WTC11 (cell line): ENCODE measurements at regions not wholly inside any gene's neighbourhood (a gene's known extent, or its start where the extent isn't known, plus 50 kb on each side); places are given as distances from the start of the nearest gene placed in this dataset.

Source experiments
- ATAC-seq: fragments of 200-7000 bp; cut with Tn5 transposase; 2 replicates; pipeline ENCODE4 v1.10.0; 2021; ENCODE audit warnings: mild to moderate bottlenecking, moderate library complexity
- CTCF ChIA-PET: fragments of 300-600 bp; sonication (Branson Sonifier 250); formaldehyde crosslinking; loops from one replicate; lab custom pipeline; 2021; ENCODE audit warnings: antibody characterized with exemption; lab: Charles Lee
- POLR2A ChIA-PET: fragments of 350-600 bp; sonication (Branson Sonifier 250); formaldehyde crosslinking; loops from one replicate; lab custom pipeline; 2021; ENCODE audit warnings: antibody characterized with exemption; lab: Charles Lee
- DNase-seq: peaks from one replicate; pipeline ENCODE4 v3.0.0; 2021; ENCODE audit warnings: low spot score
- H3K27ac Mint-ChIP-seq: 2 replicates; pipeline ENCODE4 v1.8.0; 2021; ENCODE audit warnings: mixed read lengths
- H3K27me3 Mint-ChIP-seq: 2 replicates; pipeline ENCODE4 v1.8.0; 2021; ENCODE audit warnings: low read depth, mild to moderate bottlenecking, moderate library complexity, mixed read lengths
- H3K36me3 Mint-ChIP-seq: 2 replicates; pipeline ENCODE4 v1.8.0; 2021; ENCODE audit warnings: mixed read lengths
- H3K4me1 Mint-ChIP-seq: 2 replicates; pipeline ENCODE4 v1.8.0; 2022; ENCODE audit warnings: mixed read lengths
- H3K4me3 Mint-ChIP-seq: 2 replicates; pipeline ENCODE4 v1.8.0; 2021; ENCODE audit warnings: mild to moderate bottlenecking, moderate library complexity, mixed read lengths
- H3K9me3 Mint-ChIP-seq: 2 replicates; pipeline ENCODE4 v1.8.0; 2021; ENCODE audit warnings: mixed read lengths
- CREM ChIP-seq: sonication (generic); formaldehyde crosslinking; IDR thresholded peaks from 2 replicates; pipeline ENCODE4 v1.8.1; 2022; ENCODE audit warnings: mild to moderate bottlenecking, missing genetic modification reagents, moderate library complexity
- NFATC4 ChIP-seq: fragments of 250-450 bp; sonication (Bioruptor Pico); IDR thresholded peaks from 2 replicates; pipeline ENCODE4 v1.9.0; 2021; ENCODE audit warnings: mild to moderate bottlenecking
- NR3C1 ChIP-seq: sonication (generic); formaldehyde crosslinking; conservative IDR thresholded peaks from 2 replicates; pipeline ENCODE4 v1.8.1; 2023; ENCODE audit warnings: low read depth, mild to moderate bottlenecking, missing genetic modification reagents
- RORB ChIP-seq: fragments of 250-450 bp; sonication (Bioruptor Pico); IDR thresholded peaks from 2 replicates; pipeline ENCODE4 v1.9.0; 2021; ENCODE audit warnings: mild to moderate bottlenecking
- TEAD4 ChIP-seq: sonication (generic); formaldehyde crosslinking; IDR thresholded peaks from 2 replicates; pipeline ENCODE4 v1.8.0; 2022; ENCODE audit warnings: mild to moderate bottlenecking, missing genetic modification reagents
- ZNF121 ChIP-seq: sonication (generic); formaldehyde crosslinking; IDR thresholded peaks from 2 replicates; pipeline ENCODE4 v1.8.0; 2023; ENCODE audit warnings: missing genetic modification reagents
- ZNF138 ChIP-seq: sonication (generic); formaldehyde crosslinking; conservative IDR thresholded peaks from 2 replicates; pipeline ENCODE4 v1.8.1; 2022; ENCODE audit warnings: mild to moderate bottlenecking, moderate library complexity, missing genetic modification reagents
- ZNF263 ChIP-seq: sonication (generic); formaldehyde crosslinking; IDR thresholded peaks from 2 replicates; pipeline ENCODE4 v1.8.1; 2022; ENCODE audit warnings: low read depth, mild to moderate bottlenecking, moderate library complexity, missing genetic modification reagents
- TF ChIP-seq, protein P1 (sequence below): sonication (generic); formaldehyde crosslinking; IDR thresholded peaks from 2 replicates; pipeline ENCODE4 v1.8.0; 2023; ENCODE audit warnings: mild to moderate bottlenecking, missing genetic modification reagents
- TF ChIP-seq, protein P2 (sequence below): fragments of 250-450 bp; sonication (Bioruptor Pico); IDR thresholded peaks from 2 replicates; pipeline ENCODE4 v1.9.0; 2021; ENCODE audit warnings: moderate library complexity, mild to moderate bottlenecking, inconsistent platforms, borderline replicate concordance
- TF ChIP-seq, protein P3 (sequence below): sonication (generic); formaldehyde crosslinking; IDR thresholded peaks from 2 replicates; pipeline ENCODE4 v1.8.0; 2022; ENCODE audit warnings: missing genetic modification reagents
- TF ChIP-seq, protein P4 (sequence below): sonication (generic); formaldehyde crosslinking; IDR thresholded peaks from 2 replicates; pipeline ENCODE4 v1.8.0; 2022; ENCODE audit warnings: mild to moderate bottlenecking, missing genetic modification reagents
- TF ChIP-seq, protein P5 (sequence below): fragments of 200-600 bp; IDR thresholded peaks from 2 replicates; pipeline ENCODE4 v1.8.0; 2022; ENCODE audit warnings: antibody characterized with exemption
- TF ChIP-seq, protein P6 (sequence below): sonication (generic); formaldehyde crosslinking; IDR thresholded peaks from 2 replicates; pipeline ENCODE4 v1.8.0; 2023; ENCODE audit warnings: missing genetic modification reagents

DNA sequence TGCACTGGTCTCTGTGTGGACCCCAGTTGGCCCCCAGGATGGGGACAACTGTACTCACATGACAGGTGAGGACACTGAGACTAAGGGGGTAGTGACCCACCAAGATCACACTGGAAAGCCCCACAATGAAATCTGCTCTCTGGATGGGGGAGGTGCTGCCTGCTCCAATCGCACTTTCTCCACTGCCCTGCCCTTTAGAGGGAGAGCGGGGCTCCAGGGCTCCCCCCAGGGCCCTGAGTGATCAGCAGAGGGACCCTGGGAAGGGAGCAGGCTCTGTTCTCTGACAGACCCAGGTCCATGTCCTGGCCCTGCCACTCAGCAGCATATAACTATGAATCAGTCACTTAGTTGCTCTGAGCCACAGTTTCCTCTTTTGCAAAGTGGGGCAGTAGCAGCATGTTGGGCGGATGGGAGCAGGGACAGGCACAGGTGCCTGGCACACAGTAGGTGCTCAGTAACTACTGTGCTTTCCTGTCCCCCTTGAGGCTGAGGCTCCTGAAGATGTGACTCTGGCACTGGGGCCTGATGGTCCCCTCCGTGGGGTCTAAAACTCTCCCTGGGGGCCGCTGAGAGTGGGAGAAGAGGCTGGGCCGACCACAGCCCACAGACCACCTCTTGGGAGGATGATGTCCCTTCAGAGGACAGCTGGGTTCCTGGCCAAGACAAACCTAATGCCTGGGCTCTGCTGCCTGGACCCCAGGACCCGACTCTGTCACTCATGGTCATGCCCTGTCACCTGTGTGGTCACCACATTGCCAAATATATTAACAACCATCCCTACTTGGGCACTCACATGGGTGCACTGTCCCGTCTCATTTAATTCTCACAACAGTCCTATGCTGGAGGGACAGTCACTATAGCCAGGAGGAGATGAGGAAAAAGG lies 222.7 kb downstream of the PTPRU start (continued):
- TF ChIP-seq, protein P1, sequence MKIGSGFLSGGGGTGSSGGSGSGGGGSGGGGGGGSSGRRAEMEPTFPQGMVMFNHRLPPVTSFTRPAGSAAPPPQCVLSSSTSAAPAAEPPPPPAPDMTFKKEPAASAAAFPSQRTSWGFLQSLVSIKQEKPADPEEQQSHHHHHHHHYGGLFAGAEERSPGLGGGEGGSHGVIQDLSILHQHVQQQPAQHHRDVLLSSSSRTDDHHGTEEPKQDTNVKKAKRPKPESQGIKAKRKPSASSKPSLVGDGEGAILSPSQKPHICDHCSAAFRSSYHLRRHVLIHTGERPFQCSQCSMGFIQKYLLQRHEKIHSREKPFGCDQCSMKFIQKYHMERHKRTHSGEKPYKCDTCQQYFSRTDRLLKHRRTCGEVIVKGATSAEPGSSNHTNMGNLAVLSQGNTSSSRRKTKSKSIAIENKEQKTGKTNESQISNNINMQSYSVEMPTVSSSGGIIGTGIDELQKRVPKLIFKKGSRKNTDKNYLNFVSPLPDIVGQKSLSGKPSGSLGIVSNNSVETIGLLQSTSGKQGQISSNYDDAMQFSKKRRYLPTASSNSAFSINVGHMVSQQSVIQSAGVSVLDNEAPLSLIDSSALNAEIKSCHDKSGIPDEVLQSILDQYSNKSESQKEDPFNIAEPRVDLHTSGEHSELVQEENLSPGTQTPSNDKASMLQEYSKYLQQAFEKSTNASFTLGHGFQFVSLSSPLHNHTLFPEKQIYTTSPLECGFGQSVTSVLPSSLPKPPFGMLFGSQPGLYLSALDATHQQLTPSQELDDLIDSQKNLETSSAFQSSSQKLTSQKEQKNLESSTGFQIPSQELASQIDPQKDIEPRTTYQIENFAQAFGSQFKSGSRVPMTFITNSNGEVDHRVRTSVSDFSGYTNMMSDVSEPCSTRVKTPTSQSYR (CRISPR knock-in tag) = no peak
- TF ChIP-seq ZNF138 = no peak
- TF ChIP-seq, protein P2, sequence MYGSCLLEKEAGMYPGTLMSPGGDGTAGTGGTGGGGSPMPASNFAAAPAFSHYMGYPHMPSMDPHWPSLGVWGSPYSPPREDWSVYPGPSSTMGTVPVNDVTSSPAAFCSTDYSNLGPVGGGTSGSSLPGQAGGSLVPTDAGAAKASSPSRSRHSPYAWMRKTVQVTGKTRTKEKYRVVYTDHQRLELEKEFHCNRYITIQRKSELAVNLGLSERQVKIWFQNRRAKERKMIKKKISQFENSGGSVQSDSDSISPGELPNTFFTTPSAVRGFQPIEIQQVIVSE (CRISPR knock-in tag) = no peak
- TF ChIP-seq, all 79 proteins: peak for 0

DNA sequence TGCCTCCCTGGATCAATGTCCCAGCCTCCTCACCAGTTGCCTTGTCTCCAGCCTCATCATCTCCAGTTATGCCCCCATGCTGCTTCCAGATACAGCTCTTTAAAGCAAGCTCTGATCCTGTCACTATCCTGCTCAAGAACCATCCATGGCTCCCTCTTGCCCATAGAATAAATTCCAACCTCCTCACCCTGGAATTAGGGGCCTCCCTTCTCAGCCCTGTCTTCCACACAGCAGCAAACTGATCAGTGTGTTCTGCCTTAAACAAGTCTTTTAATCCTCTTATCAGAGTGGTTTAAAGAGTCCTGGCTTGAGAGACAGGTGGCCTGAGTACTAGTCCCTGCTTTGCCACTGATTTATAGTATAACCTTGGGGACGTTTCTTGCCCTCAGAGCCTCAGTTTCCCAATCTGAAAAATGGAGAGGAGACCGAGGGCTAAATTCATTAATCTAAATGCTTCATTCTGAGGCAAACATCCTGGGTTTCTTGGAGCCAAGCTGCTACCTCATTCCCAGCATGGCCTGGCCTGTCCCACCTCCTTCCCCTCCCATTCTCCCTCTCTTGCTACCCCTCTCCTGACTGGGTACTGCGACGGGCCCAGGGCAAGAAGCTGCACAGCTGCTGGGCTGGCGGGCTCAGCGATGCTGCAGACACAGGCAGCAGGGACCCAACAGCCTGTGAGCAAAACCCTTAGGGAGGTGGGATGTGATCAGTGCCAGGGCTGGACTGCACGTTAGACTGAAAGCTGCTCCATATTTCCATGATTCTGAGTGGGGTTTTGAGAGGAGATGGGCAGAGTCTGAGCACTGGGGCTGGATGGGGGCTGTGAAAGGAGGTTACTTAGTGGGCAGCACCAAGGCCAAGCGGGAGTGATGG lies 221.4 kb downstream of the PTPRU start:
- Mint-ChIP-seq H3K9me3 (peaks cover 18% of the 10 kb centered on the region), H3K27me3 (no peaks in the 10 kb centered on the region; the same call in 1 of the 2 replicates), H3K4me3 (no peak overlapping the region), H3K4me1 (peaks cover 25% of the 10 kb centered on the region), H3K36me3 (peaks cover 3% of the 10 kb centered on the region; the same call in 1 of the 2 replicates), H3K27ac (no peak overlapping the region)
- ChIA-PET CTCF (interaction anchor here (1.6 kb wide), 1 partner anchor 33 kb away, joined by 3 read pairs; no protein-coding TSS in a partner anchor), POLR2A (no interaction called here)
- TF ChIP-seq RORB (CRISPR knock-in tag) (no peak), NFATC4 (CRISPR knock-in tag) (no peak), TEAD4 (CRISPR knock-in tag) (no peak), ZNF121 (CRISPR knock-in tag) (no peak), CREM (no peak), ZNF263 (CRISPR knock-in tag) (no peak), NR3C1 (CRISPR knock-in tag) (no peak)
- TF ChIP-seq, protein P3, sequence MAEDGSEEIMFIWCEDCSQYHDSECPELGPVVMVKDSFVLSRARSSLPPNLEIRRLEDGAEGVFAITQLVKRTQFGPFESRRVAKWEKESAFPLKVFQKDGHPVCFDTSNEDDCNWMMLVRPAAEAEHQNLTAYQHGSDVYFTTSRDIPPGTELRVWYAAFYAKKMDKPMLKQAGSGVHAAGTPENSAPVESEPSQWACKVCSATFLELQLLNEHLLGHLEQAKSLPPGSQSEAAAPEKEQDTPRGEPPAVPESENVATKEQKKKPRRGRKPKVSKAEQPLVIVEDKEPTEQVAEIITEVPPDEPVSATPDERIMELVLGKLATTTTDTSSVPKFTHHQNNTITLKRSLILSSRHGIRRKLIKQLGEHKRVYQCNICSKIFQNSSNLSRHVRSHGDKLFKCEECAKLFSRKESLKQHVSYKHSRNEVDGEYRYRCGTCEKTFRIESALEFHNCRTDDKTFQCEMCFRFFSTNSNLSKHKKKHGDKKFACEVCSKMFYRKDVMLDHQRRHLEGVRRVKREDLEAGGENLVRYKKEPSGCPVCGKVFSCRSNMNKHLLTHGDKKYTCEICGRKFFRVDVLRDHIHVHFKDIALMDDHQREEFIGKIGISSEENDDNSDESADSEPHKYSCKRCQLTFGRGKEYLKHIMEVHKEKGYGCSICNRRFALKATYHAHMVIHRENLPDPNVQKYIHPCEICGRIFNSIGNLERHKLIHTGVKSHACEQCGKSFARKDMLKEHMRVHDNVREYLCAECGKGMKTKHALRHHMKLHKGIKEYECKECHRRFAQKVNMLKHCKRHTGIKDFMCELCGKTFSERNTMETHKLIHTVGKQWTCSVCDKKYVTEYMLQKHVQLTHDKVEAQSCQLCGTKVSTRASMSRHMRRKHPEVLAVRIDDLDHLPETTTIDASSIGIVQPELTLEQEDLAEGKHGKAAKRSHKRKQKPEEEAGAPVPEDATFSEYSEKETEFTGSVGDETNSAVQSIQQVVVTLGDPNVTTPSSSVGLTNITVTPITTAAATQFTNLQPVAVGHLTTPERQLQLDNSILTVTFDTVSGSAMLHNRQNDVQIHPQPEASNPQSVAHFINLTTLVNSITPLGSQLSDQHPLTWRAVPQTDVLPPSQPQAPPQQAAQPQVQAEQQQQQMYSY (CRISPR knock-in tag) = no peak
- TF ChIP-seq, protein P4, sequence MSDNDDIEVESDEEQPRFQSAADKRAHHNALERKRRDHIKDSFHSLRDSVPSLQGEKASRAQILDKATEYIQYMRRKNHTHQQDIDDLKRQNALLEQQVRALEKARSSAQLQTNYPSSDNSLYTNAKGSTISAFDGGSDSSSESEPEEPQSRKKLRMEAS (CRISPR knock-in tag) = no peak
- TF ChIP-seq, protein P5, sequence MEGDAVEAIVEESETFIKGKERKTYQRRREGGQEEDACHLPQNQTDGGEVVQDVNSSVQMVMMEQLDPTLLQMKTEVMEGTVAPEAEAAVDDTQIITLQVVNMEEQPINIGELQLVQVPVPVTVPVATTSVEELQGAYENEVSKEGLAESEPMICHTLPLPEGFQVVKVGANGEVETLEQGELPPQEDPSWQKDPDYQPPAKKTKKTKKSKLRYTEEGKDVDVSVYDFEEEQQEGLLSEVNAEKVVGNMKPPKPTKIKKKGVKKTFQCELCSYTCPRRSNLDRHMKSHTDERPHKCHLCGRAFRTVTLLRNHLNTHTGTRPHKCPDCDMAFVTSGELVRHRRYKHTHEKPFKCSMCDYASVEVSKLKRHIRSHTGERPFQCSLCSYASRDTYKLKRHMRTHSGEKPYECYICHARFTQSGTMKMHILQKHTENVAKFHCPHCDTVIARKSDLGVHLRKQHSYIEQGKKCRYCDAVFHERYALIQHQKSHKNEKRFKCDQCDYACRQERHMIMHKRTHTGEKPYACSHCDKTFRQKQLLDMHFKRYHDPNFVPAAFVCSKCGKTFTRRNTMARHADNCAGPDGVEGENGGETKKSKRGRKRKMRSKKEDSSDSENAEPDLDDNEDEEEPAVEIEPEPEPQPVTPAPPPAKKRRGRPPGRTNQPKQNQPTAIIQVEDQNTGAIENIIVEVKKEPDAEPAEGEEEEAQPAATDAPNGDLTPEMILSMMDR = no peak
- TF ChIP-seq, protein P6, sequence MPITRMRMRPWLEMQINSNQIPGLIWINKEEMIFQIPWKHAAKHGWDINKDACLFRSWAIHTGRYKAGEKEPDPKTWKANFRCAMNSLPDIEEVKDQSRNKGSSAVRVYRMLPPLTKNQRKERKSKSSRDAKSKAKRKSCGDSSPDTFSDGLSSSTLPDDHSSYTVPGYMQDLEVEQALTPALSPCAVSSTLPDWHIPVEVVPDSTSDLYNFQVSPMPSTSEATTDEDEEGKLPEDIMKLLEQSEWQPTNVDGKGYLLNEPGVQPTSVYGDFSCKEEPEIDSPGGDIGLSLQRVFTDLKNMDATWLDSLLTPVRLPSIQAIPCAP (CRISPR knock-in tag) = no peak
- no peak for ATAC-seq
- no peak for DNase-seq
